Colonic mucosa (tissue), 4 donors: ENCODE measurements at regions not wholly inside any gene's neighbourhood (a gene's known extent, or its start where the extent isn't known, plus 50 kb on each side); places are given as distances from the start of the nearest gene placed in this dataset.
"Not testable (repeated sequence)": the region's sequence is repeated elsewhere in the genome, so short reads cannot be mapped to it uniquely, and the experiment has no call there.

Experiments
- DNase-seq: peaks from one replicate; pipeline ENCODE4 v3.0.0-alpha.2; 2020
- H3K27ac ChIP-seq: fragments of 200-600 bp; one replicate; pipeline ENCODE4 v1.8.0; 2021
- H3K27me3 ChIP-seq: fragments of 200-600 bp; one replicate; pipeline ENCODE4 v1.8.0; 2021
- H3K36me3 ChIP-seq: fragments of 200-600 bp; one replicate; pipeline ENCODE4 v1.8.0; 2021
- H3K4me1 ChIP-seq: fragments of 200-600 bp; one replicate; pipeline ENCODE4 v1.8.0; 2021; ENCODE audit warnings: mild to moderate bottlenecking
- H3K4me3 ChIP-seq: fragments of 200-600 bp; one replicate; pipeline ENCODE4 v1.8.0; 2021
- H3K9ac ChIP-seq, 2 donors: one replicate each; pipeline ENCODE4 v1.7.0; 2013; ENCODE audit warnings: control low read depth in 2 of 2, low read depth in 2 of 2, low read length in 2 of 2
- H3K9me3 ChIP-seq: fragments of 200-600 bp; one replicate; pipeline ENCODE4 v1.8.0; 2021
- intact Hi-C: fragments of 100-400 bp; cut with DNase I; formaldehyde crosslinking; loops from one replicate; pipeline ENCODE4 v1.14.1; 2022
- TF ChIP-seq, protein P1 (sequence below): fragments of 200-600 bp; IDR thresholded peaks from one replicate; pipeline ENCODE4 v1.8.0; 2022; ENCODE audit warnings: antibody characterized with exemption, mild to moderate bottlenecking
- donor health status: healthy.
- donor health status: DM: no; HTN: no; CAD: no.
- donor health status: DM: no; HTN: no; CAD: no.

DNA sequence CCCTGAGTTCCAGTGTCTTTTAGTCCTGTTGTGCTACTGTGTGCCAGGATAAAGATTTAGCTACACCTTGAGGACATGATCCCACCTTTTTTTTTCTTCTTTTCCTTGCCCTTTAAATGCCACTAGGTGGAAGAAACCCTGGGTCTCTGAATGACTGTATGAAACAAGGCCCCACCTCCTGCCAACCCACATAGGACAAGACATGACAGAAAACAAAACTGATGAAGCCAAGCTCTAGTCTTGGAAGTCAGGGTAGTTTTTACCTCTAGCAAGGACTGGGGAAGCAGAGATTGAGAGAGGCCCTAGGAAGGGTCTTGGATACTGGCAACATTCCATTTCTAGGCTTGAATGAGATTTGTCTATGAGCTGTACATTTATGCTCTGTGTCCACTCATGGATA lies 410.7 kb downstream of the MIAT start:
- H3K4me1 ChIP-seq: no peaks in the 10 kb centered on the region
- no peaks in the 10 kb centered on the region for H3K9me3 ChIP-seq
- no peak for DNase-seq
- H3K36me3 ChIP-seq: no peaks in the 10 kb centered on the region
- intact Hi-C loops: no loop called here
- H3K4me3 ChIP-seq: no peak overlapping the region
- no peak overlapping the region for H3K27ac ChIP-seq
- peaks cover 4% of the 10 kb centered on the region for H3K27me3 ChIP-seq
- TF ChIP-seq, protein P1, sequence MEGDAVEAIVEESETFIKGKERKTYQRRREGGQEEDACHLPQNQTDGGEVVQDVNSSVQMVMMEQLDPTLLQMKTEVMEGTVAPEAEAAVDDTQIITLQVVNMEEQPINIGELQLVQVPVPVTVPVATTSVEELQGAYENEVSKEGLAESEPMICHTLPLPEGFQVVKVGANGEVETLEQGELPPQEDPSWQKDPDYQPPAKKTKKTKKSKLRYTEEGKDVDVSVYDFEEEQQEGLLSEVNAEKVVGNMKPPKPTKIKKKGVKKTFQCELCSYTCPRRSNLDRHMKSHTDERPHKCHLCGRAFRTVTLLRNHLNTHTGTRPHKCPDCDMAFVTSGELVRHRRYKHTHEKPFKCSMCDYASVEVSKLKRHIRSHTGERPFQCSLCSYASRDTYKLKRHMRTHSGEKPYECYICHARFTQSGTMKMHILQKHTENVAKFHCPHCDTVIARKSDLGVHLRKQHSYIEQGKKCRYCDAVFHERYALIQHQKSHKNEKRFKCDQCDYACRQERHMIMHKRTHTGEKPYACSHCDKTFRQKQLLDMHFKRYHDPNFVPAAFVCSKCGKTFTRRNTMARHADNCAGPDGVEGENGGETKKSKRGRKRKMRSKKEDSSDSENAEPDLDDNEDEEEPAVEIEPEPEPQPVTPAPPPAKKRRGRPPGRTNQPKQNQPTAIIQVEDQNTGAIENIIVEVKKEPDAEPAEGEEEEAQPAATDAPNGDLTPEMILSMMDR: no peak
- H3K9ac ChIP-seq: no peak overlapping the region

DNA sequence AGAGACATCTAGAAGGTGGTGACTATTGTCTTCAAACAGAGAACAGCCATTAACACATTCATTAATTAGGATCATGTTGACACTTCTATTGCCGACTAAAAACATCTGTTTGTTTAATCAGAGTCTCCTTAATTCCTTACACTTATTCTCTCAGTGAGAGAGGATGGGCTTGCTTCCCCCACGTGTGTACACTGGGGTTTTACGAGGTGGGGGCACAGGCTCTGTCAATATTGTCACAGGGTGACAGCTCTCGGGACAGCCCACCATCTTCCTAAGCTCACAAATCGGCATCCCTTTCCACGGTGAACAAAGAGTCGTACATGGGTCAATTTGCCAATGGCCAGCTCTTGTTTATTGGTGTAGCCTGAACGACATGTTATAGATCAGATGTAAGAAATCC lies 413.2 kb downstream of the MIAT start:
- Histone ChIP-seq H3K36me3 (no peaks in the 10 kb centered on the region), H3K4me1 (no peaks in the 10 kb centered on the region), H3K27me3 (peaks cover 4% of the 10 kb centered on the region), H3K9me3 (no peaks in the 10 kb centered on the region), H3K9ac (no peak overlapping the region), H3K4me3 (no peak overlapping the region), H3K27ac (no peak overlapping the region)
- no peak for DNase-seq
- intact Hi-C loops: no loop called here
- TF ChIP-seq, protein P1: no peak

DNA sequence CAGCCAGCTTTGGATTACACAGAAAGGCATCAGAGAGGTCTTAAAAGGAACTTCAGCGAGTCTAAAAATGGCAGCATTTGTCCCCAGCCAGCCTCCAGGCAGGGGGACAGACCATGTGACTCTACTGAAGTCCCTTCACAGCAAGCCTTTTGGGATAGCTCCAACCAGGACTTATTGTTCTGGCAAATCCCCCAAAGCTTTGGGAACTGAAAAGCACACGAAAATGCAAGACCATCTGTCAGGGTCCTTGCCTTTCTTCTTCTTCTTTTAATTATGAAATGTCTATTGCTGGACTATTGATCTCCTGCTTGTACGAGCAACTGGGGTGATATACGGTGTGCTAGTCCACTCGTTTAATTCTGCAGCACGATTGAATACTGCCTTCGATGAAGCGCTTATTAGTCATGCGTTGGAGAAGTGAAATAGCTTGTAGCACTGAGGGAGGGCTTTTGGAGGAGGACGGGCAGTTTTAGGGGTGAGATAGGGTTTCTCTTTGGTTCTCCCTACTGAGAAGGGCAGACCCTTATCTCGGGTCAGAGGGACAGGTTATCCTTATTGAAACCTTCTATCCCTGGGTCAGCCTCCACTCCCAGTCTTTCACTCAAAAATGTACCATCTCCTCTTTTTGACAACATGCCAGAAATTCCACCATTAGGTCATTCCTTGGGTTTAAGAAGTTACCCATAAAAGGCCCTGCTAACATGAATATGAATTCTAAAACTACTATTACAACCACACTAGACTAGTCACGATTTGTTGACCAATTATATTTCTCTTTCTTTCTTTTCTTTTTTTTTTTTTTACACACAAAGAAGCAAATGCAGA lies 416.4 kb downstream of the MIAT start:
- Histone ChIP-seq H3K9ac (no peak overlapping the region), H3K27ac (no peak overlapping the region), H3K4me3 (no peak overlapping the region), H3K27me3 (peaks cover 4% of the 10 kb centered on the region), H3K36me3 (no peaks in the 10 kb centered on the region), H3K9me3 (no peaks in the 10 kb centered on the region), H3K4me1 (no peaks in the 10 kb centered on the region)
- DNase-seq: no peak
- intact Hi-C loops: no loop called here
- TF ChIP-seq, protein P1: no peak

DNA sequence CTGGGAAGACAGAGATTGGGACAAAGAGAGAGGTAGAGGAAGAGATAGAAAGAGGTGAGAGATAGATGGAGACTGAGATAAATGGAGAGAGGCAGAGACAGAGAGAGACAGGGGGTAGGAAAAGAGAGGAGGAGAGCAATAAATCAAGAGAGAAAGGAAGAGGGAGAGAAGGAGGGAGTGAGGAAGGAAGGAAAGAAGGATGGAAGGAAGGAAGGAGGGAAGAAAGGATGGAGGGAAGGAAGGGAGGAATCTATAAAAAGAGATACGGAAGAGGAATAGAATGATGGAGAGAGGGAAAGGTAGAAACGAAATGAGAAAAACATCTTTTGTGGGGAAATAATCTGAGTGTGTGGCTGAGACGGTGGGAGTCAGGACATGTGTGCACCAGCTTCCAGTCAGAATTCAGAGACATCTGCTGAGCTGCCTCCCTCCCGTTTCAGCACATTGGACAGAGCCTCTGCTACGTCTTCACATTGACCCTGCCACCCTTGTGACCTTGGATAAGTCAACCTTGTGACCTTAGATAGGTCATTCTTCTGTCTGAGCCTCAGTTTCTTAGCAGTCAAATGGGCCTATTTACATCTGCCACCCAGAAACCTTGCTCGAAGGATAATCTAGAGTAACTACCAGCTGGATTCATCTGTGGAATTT lies 417.8 kb downstream of the MIAT start:
- Histone ChIP-seq H3K27ac (no peak overlapping the region), H3K9ac (no peak overlapping the region), H3K9me3 (no peaks in the 10 kb centered on the region), H3K4me1 (no peaks in the 10 kb centered on the region), H3K27me3 (peaks cover 4% of the 10 kb centered on the region), H3K36me3 (no peaks in the 10 kb centered on the region), H3K4me3 (no peak overlapping the region)
- DNase-seq: no peak
- intact Hi-C loops: no loop called here
- TF ChIP-seq, protein P1: no peak

DNA sequence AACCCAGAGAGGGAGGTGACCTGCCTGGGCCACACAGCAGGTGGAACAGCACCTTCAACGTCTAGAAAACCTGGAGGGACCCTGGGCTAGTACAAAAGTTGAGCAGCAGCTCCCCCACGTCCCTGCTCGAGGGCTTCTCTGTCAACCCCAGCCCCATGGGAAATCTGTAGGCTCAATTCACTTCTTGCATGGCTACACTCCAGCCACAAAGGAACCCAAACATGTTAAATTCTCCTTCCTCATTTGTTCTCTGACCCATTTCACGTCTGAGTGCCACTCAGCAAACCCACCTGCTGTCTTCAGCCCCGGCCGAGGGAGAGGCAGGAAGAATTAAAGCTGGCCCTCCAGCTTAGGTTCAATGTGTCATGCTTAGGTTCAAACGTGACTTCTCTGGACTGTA lies 418.5 kb downstream of the MIAT start:
- Histone ChIP-seq H3K9ac (no peak overlapping the region), H3K27ac (no peak overlapping the region)
- TF ChIP-seq, protein P1: no peak

DNA sequence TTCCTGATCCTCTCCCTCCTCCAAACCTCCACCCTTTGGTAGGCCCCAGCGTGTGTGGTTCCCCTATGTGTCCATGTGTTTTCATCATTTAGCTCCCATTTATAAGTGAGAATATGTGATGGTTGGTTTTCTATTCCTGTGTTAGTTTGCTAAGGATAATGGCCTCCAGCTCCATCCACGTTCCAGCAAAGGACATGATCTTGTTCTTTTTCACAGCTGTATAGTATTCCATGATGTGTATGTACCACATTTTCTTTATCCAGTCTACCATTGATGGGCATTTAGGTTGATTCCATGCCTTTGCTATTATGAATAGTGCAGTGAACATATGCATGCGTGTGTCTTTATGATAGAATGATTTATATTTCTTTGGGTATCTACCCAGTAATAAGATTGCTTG lies 420.7 kb downstream of the MIAT start:
- H3K9me3 ChIP-seq, intact Hi-C loops, H3K4me3 ChIP-seq, DNase-seq, H3K4me1 ChIP-seq, H3K27ac ChIP-seq, H3K9ac ChIP-seq, H3K27me3 ChIP-seq, H3K36me3 ChIP-seq: not testable (repeated sequence)

More for the DNA sequence above, 418.5 kb downstream of the MIAT start:
- Histone ChIP-seq H3K27me3 (peaks cover 4% of the 10 kb centered on the region), H3K4me3 (no peak overlapping the region), H3K4me1 (no peaks in the 10 kb centered on the region), H3K9me3 (no peaks in the 10 kb centered on the region), H3K36me3 (no peaks in the 10 kb centered on the region)
- DNase-seq: no peak
- intact Hi-C loops: no loop called here
